Inflammatory macrophage (primary cell): ENCODE measurements at regions not wholly inside any gene's neighbourhood (a gene's known extent, or its start where the extent isn't known, plus 50 kb on each side); places are given as distances from the start of the nearest gene placed in this dataset.

Experiments used
- DNase-seq, 2 donors: peaks; one replicate each; pipeline ENCODE4 v3.0.0-alpha.2; 2020 to 2022

- no peak for DNase-seq
These were observed 627.2 kb downstream of the PSAT1 start for GRCh38 chr9:78923966-78924659.

GRCh38 chr9:78927099-78927940 is 630.4 kb downstream of the PSAT1 start:
- DNase-seq = no peak

GRCh38 chr9:78928625-78929405 is 631.9 kb downstream of the PSAT1 start:
- no peak for DNase-seq

- DNase-seq = no peak
These were observed 633.4 kb downstream of the PSAT1 start for GRCh38 chr9:78930281-78930680.

GRCh38 chr9:78932849-78933627 is 636.1 kb downstream of the PSAT1 start:
- no peak for DNase-seq

- DNase-seq = no peak
These were observed 636.9 kb upstream of the TLE4 start for GRCh38 chr9:78934880-78935279.

- DNase-seq = no peak
These were observed 632.9 kb upstream of the TLE4 start for GRCh38 chr9:78938821-78939220.

- DNase-seq = no peak
These were observed 632.3 kb upstream of the TLE4 start for GRCh38 chr9:78939311-78940065.

GRCh38 chr9:78940121-78940855 is 631.5 kb upstream of the TLE4 start:
- DNase-seq = no peak

- no peak for DNase-seq
These were observed 617.5 kb upstream of the TLE4 start for GRCh38 chr9:78954286-78954685.

- no peak for DNase-seq
These were observed 612.9 kb upstream of the TLE4 start for GRCh38 chr9:78958892-78959291.

- DNase-seq = no peak
These were observed 609.6 kb upstream of the TLE4 start for GRCh38 chr9:78962156-78962555.

- DNase-seq = no peak
These were observed 607.9 kb upstream of the TLE4 start for GRCh38 chr9:78963911-78964310.

GRCh38 chr9:78967596-78968217 is 604.1 kb upstream of the TLE4 start:
- no peak for DNase-seq

GRCh38 chr9:78970375-78970774 is 601.4 kb upstream of the TLE4 start:
- no peak for DNase-seq

GRCh38 chr9:78971540-78971939 is 600.2 kb upstream of the TLE4 start:
- no peak for DNase-seq

GRCh38 chr9:78972303-78972999 is 599.3 kb upstream of the TLE4 start:
- no peak for DNase-seq

- DNase-seq = no peak
These were observed 597.9 kb upstream of the TLE4 start for GRCh38 chr9:78973907-78974306.

GRCh38 chr9:78982849-78983248 is 588.9 kb upstream of the TLE4 start:
- DNase-seq = no peak
